K562 (cell line): ENCODE measurements at regions not wholly inside any gene's neighbourhood (a gene's known extent, or its start where the extent isn't known, plus 50 kb on each side); places are given as distances from the start of the nearest gene placed in this dataset.

Experiments used
- ATAC-seq: fragments of 200-7000 bp; cut with Tn5 transposase; 3 replicates; pipeline ENCODE4 v1.9.1; 2020; ENCODE audit warnings: moderate library complexity
- BruUV-seq: library from RNA; stranded (reverse); fragments of 400-500 nt; replicated peaks from 2 replicates; lab custom pipeline; 2021; lab: Mats Ljungman, UMichigan
- CTCF ChIA-PET: fragments of 300-600 bp; formaldehyde crosslinking; extraction: SDS; loops from one replicate; lab custom pipeline; 2021; ENCODE audit warnings: low intra/inter-chr PET ratio; lab: Yijun Ruan, JAX
- POLR2A ChIA-PET: fragments of 300-600, 350-650 bp; sonication (Branson Sonifier 250); formaldehyde crosslinking; extraction: SDS; loops from one replicate; lab custom pipeline; 2021; ENCODE audit warnings: antibody characterized with exemption, inconsistent platforms; lab: Yijun Ruan, JAX
- DNase-seq, 4 experiments: peaks; one replicate each; pipeline versions ENCODE4 v3.0.0 to v3.0.0-alpha.2; 2011 to 2018; ENCODE audit warnings: low spot score in 3 of 4, mixed read lengths in 3 of 4; ENCODE audit errors: extremely low read depth in 1 of 4
- FAIRE-seq: peaks from 2 replicates; lab custom pipeline; 2011; peaks lifted over from hg19 to GRCh38; lab: Jason Lieb, UNC
- H2AFZ ChIP-seq: 2 replicates; pipeline ENCODE4 v1.6.0; 2011; ENCODE audit warnings: low read depth, low read length, control low read depth, inconsistent platforms
- H3K27ac ChIP-seq: fragments of 200-600 bp; 3 replicates; pipeline ENCODE4 v1.8.0; 2011; ENCODE audit warnings: low read depth, mild to moderate bottlenecking, control low read depth, inconsistent platforms, low read length, moderate library complexity, mixed read lengths; ENCODE audit errors: extremely low read depth
- H3K27me3 ChIP-seq, 2 experiments: fragments of 300-600 bp in 1 of 2; 2 replicates in 1 of 2; 3 replicates in 1 of 2; pipeline versions ENCODE4 v1.6.0 to v1.8.0; 2011; ENCODE audit warnings: inconsistent platforms in 2 of 2, low read length in 2 of 2, mild to moderate bottlenecking in 1 of 2, mixed read lengths in 1 of 2, moderate library complexity in 1 of 2; ENCODE audit not compliant: control insufficient read depth in 2 of 2, insufficient read depth in 2 of 2
- H3K36me3 ChIP-seq: fragments of 300-600 bp; 3 replicates; pipeline ENCODE4 v1.8.0; 2011; ENCODE audit warnings: mild to moderate bottlenecking, low read length, inconsistent platforms; ENCODE audit not compliant: control insufficient read depth, insufficient read depth
- H3K4me1 ChIP-seq, 2 experiments: fragments of 200-600 bp in 1 of 2; replicated peaks in 1 of 2; 2 replicates in 1 of 2; 3 replicates in 1 of 2; pipeline versions ENCODE4 v1.5.1 to v1.8.0; 2011; ENCODE audit warnings: inconsistent platforms in 2 of 2, low read length in 2 of 2, mild to moderate bottlenecking in 1 of 2, mixed read lengths in 1 of 2, moderate library complexity in 1 of 2; ENCODE audit not compliant: control insufficient read depth in 2 of 2, insufficient read depth in 2 of 2
- H3K4me2 ChIP-seq: 2 replicates; pipeline ENCODE4 v1.6.1; 2011; ENCODE audit warnings: low read length, control low read depth, inconsistent platforms, mixed read lengths; ENCODE audit not compliant: insufficient read depth
- H3K4me3 ChIP-seq: fragments of 200-600 bp; sonication (generic), shearing (Covaris generic); 2 replicates; pipeline ENCODE4 v1.5.1; 2016; ENCODE audit warnings: control low read depth, inconsistent platforms
- H3K79me2 ChIP-seq: fragments of 200-600 bp; 3 replicates; pipeline ENCODE4 v1.8.0; 2011; ENCODE audit warnings: low read length, inconsistent platforms; ENCODE audit not compliant: control insufficient read depth, insufficient read depth
- H3K9ac ChIP-seq, 2 experiments: 2 replicates each; pipeline versions ENCODE4 v1.6.0 to v1.6.1; 2011; ENCODE audit warnings: low read depth in 2 of 2, low read length in 2 of 2, control low read depth in 1 of 2, inconsistent platforms in 1 of 2, mild to moderate bottlenecking in 1 of 2, mixed read lengths in 1 of 2; ENCODE audit not compliant: insufficient read depth in 1 of 2
- H3K9me1 ChIP-seq: one replicate; pipeline ENCODE4 v1.6.0; 2011; ENCODE audit warnings: inconsistent platforms, mild to moderate bottlenecking, low read length, moderate library complexity; ENCODE audit not compliant: control insufficient read depth, insufficient read depth
- H3K9me3 ChIP-seq: replicated peaks from 2 replicates; pipeline ENCODE4 v1.5.1; 2011; ENCODE audit warnings: low read depth, low read length, inconsistent platforms; ENCODE audit not compliant: control insufficient read depth, insufficient read depth
- H4K20me1 ChIP-seq: replicated peaks from 2 replicates; pipeline ENCODE4 v1.6.1; 2011; ENCODE audit warnings: low read length, inconsistent platforms, mixed read lengths; ENCODE audit not compliant: control insufficient read depth, insufficient read depth
- BCL6 ChIP-seq: fragments of 250-450 bp; sonication (Bioruptor Pico); IDR thresholded peaks from 2 replicates; pipeline ENCODE4 v1.4.0; 2020
- DNMT1 ChIP-seq: fragments of 450-650 bp; IDR thresholded peaks from 2 replicates; pipeline ENCODE4 v1.6.1; 2016; ENCODE audit warnings: antibody characterized with exemption, mild to moderate bottlenecking
- HIVEP1 ChIP-seq: fragments of 250-450 bp; sonication (Bioruptor Pico); IDR thresholded peaks from 2 replicates; pipeline ENCODE4 v1.4.0; 2020; ENCODE audit warnings: mild to moderate bottlenecking
- JUN ChIP-seq, 2 experiments: sonication (generic) in 1 of 2; formaldehyde crosslinking in 1 of 2; IDR thresholded peaks; 2 replicates each; pipeline versions ENCODE4 v1.6.1 to v1.8.0; 2012 to 2022; ENCODE audit warnings: borderline replicate concordance in 2 of 2, mild to moderate bottlenecking in 2 of 2, improper control_type of control experiment in 1 of 2, low read depth in 1 of 2, low read length in 1 of 2, missing genetic modification reagents in 1 of 2
- NUFIP1 ChIP-seq: fragments of 450-650 bp; IDR thresholded peaks from 2 replicates; pipeline ENCODE4 v1.6.1; 2018; ENCODE audit not compliant: partially characterized antibody
- TCF3 ChIP-seq: sonication (generic); formaldehyde crosslinking; IDR thresholded peaks from 2 replicates; pipeline ENCODE4 v1.4.0; 2020; ENCODE audit warnings: mild to moderate bottlenecking, missing genetic modification reagents
- TEAD1 ChIP-seq, 2 experiments: fragments of 450-650 bp in 1 of 2; sonication (generic) in 1 of 2; formaldehyde crosslinking; IDR thresholded peaks; 2 replicates each; pipeline versions ENCODE4 v1.4.0 to v1.8.0; 2020 to 2022; ENCODE audit warnings: mild to moderate bottlenecking in 2 of 2, missing genetic modification reagents in 1 of 2
- ZFX ChIP-seq: sonication (generic); formaldehyde crosslinking; IDR thresholded peaks from 2 replicates; pipeline ENCODE4 v1.8.0; 2022; ENCODE audit warnings: mild to moderate bottlenecking, missing genetic modification reagents, moderate library complexity
- ZNF224 ChIP-seq: sonication (generic); formaldehyde crosslinking; IDR thresholded peaks from 2 replicates; pipeline ENCODE4 v1.8.0; 2022; ENCODE audit warnings: mild to moderate bottlenecking, missing genetic modification reagents
- ZNF280A ChIP-seq: fragments of 450-650 bp; IDR thresholded peaks from 2 replicates; pipeline ENCODE4 v1.6.1; 2018; ENCODE audit warnings: mild to moderate bottlenecking, low read depth; ENCODE audit not compliant: partially characterized antibody
- WGBS: fragments of 100-300 bp; shearing (Covaris generic); methylation state at CpG from one replicate; pipeline ENCODE4 v1.1.6; 2016; ENCODE audit warnings: low coverage, mixed read lengths; ENCODE audit not compliant: insufficient coverage; ENCODE audit errors: missing lambda C conversion rate; 5-methylcytosine and 5-hydroxymethylcytosine counted together
- in situ Hi-C: fragments of 300-500 bp; cut with MboI; formaldehyde crosslinking; loops from 4 replicates; pipeline ENCODE4 v1.15.0; 2018; ENCODE audit warnings: inconsistent platforms, mixed read lengths
- intact Hi-C: fragments of 100-400 bp; cut with micrococcal nuclease; formaldehyde crosslinking; loops from 2 replicates; pipeline ENCODE4 v1.14.2; 2022
- TF ChIP-seq, protein P1 (sequence below), 2 experiments: fragments of 150-350 bp in 1 of 2; IDR thresholded peaks; 2 replicates each; pipeline ENCODE4 v1.6.1; 2012 to 2016; ENCODE audit warnings: low read depth in 2 of 2, low read length in 2 of 2, mild to moderate bottlenecking in 1 of 2, moderate library complexity in 1 of 2

DNA sequence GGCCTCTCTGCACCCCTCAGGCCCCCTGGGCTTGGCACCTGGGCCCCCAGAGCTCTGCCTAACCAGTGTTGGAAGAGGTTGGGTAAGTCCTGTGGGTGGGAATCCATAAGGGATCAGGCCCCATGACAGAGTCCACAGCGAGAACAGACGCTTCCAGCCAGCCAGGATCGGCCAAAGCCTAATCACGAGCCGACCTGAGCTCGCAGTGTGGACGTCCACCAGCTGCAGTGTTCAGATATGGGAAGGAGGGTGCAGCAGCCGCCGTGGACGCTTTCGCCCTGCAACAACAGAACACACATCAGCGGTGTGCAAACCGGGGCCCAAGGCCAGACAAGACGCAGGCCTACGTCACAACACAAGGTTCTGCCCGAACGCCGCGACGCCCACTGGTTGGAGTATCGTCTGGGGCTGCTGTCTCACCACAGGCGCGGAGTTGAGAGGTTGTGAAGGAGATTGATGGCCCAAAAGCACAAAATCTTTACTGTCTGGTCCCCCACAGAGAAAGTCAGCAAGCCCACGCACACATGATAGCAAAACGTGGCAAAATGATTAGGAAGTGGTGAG is 102.1 kb downstream of the FOXL3 start (continued):
- TF ChIP-seq ZFX: 0 out of 2 replicates have a peak, but pooled peaks have one; percentile 31

DNA sequence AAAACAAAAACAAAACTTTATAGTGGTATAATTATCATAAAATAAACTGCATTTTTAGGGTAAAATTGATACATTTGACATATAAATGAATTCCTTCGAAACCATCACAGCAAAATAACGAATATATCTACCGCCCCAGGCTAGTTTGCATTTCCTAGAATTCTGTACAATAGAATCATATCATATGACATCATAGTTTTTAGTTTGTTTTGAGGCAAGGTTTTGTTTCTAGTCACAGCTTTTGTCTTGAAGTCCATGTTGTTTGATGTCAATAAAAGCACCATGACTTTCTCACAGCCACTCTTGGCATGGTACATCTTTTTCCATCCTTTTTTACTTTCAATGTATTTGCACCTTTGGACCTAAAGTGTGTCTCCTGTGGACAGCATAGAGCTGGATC is 102.9 kb downstream of the FOXL3 start:
- WGBS: 0% methylated on average over 3 of the region's 3 CpGs
- Histone ChIP-seq H3K27ac (no peak overlapping the region), H3K9ac (no peak overlapping the region), H3K4me1 (peaks cover 3 to 28% of the 10 kb centered on the region in 2 experiments; a peak in 3 of 5 replicates), H3K9me3 (peaks cover 4% of the 10 kb centered on the region), H3K4me3 (no peak overlapping the region), H3K36me3 (no peaks in the 10 kb centered on the region), H3K4me2 (no peak overlapping the region), H3K79me2 (no peaks in the 10 kb centered on the region), H4K20me1 (no peaks in the 10 kb centered on the region), H3K27me3 (peaks cover 21 to 47% of the 10 kb centered on the region in 2 experiments; a peak in 4 of 5 replicates), H3K9me1 (no peaks in the 10 kb centered on the region), H2AFZ (no peak overlapping the region)
- BruUV-seq: no TSS peak
- POLR2A ChIA-PET: interaction anchor here (1.1 kb wide), 1 partner anchor 11 kb away, joined by 3 read pairs; no protein-coding TSS in a partner anchor
- CTCF ChIA-PET: no interaction called here
- FAIRE-seq: no peak
- in situ Hi-C loops: no loop called here
- intact Hi-C loops: no loop called here
- peak in 1 of 4 experiments; percentile 3 for DNase-seq
- no peak for ATAC-seq
- no peak for TF ChIP-seq JUN (IDR thresholded peaks at IDR 0.05; ENCODE audit: borderline replicate concordance, low read depth, low read length)
- no peak for TF ChIP-seq JUN (CRISPR knock-in tag; IDR thresholded peaks at IDR 0.05; ENCODE audit: borderline replicate concordance)
- TF ChIP-seq ZNF224 (CRISPR knock-in tag): no peak
- TF ChIP-seq, protein P1, sequence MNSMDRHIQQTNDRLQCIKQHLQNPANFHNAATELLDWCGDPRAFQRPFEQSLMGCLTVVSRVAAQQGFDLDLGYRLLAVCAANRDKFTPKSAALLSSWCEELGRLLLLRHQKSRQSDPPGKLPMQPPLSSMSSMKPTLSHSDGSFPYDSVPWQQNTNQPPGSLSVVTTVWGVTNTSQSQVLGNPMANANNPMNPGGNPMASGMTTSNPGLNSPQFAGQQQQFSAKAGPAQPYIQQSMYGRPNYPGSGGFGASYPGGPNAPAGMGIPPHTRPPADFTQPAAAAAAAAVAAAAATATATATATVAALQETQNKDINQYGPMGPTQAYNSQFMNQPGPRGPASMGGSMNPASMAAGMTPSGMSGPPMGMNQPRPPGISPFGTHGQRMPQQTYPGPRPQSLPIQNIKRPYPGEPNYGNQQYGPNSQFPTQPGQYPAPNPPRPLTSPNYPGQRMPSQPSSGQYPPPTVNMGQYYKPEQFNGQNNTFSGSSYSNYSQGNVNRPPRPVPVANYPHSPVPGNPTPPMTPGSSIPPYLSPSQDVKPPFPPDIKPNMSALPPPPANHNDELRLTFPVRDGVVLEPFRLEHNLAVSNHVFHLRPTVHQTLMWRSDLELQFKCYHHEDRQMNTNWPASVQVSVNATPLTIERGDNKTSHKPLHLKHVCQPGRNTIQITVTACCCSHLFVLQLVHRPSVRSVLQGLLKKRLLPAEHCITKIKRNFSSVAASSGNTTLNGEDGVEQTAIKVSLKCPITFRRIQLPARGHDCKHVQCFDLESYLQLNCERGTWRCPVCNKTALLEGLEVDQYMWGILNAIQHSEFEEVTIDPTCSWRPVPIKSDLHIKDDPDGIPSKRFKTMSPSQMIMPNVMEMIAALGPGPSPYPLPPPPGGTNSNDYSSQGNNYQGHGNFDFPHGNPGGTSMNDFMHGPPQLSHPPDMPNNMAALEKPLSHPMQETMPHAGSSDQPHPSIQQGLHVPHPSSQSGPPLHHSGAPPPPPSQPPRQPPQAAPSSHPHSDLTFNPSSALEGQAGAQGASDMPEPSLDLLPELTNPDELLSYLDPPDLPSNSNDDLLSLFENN (IDR thresholded peaks at IDR 0.05; ENCODE audit: low read depth in 2 of 2, low read length in 2 of 2): no peak
- no peak for TF ChIP-seq TEAD1 (CRISPR knock-in tag; IDR thresholded peaks at IDR 0.05)
- TF ChIP-seq DNMT1: no peak
- no peak for TF ChIP-seq ZNF280A
- TF ChIP-seq BCL6: no peak
- no peak for TF ChIP-seq HIVEP1 (CRISPR knock-in tag)
- TF ChIP-seq NUFIP1: no peak
- no peak for TF ChIP-seq TCF3 (CRISPR knock-in tag)
